DMS53 treated with DMSO at 0.1 percent for 48 hours (cell line): ENCODE measurements at regions not wholly inside any gene's neighbourhood (a gene's known extent, or its start where the extent isn't known, plus 50 kb on each side); places are given as distances from the start of the nearest gene placed in this dataset.

Source experiments
- DNase-seq: peaks from one replicate; lab custom pipeline; 2025; ENCODE audit not compliant: unreplicated experiment; lab: John Stamatoyannopoulos, UW

DNA sequence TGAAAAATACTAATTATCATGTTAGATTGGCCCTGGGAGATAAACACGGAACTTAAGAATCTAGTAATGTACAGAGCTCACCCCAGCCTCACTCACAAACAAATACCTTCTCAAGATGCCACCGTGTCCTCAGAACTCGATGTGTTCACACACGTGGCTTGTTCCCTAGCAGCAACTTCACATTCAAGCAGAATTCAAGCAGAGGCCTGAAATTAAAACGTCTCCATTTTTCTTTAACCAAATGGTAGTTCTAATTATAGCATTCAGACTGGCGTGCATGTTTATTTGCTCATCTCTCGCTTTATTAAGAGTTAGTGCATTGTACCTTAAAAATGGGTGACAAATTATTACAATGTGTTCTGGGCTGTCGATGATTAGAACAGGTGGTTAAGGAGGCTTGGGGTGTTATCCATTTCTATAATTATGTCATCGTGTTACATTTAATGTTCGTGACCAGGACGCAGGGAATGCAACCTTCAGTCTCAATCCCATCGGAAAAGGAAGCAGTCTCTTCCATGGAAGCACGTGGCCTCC, 57.3 kb upstream of the SLC66A3 start:
- DNase-seq: no peak

DNA sequence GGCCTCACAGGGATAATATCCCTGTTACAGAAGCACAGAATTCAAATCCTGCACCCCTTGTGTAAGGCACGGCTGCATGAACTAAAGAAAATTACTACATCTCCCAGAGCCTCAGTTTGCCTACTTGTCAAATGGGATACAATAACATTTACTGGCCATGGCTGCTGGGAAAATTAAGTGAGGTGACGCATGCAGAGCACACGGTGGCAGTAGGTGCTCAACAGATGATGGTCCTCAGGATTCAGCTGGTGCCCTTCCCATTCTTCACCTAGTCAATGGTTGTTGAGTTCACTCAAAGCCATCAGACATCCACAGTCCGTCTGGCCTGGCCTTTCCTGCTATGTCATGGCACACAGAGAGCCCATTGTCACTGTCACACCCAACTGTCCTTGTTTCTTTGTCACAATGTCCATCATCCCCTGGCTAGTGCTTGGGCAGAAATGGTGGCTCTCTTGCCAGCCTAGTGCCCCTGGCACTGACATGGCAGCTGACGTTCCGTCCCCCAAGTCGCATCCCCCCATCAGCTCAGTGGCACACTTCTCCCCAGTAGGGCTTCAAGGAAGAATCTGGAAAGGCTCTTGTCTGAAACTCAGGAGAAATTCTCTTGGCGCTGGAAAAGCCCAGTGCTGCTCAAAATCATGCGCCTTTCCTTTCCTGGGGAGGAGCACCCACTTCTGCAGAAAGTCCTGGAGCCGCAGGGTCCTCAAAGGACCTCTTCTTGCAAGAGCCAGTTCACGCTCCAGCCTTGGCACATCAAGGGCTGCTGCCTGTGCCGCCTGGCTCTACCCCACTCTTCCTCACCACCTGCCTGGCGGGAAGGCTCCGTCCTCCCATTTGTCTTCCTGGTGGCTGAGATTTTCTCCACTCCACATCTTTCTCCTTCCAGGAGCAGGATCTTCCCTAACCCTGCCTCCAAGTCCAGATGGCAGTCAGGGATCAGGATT, 55.9 kb upstream of the SLC66A3 start:
- DNase-seq: no peak

DNA sequence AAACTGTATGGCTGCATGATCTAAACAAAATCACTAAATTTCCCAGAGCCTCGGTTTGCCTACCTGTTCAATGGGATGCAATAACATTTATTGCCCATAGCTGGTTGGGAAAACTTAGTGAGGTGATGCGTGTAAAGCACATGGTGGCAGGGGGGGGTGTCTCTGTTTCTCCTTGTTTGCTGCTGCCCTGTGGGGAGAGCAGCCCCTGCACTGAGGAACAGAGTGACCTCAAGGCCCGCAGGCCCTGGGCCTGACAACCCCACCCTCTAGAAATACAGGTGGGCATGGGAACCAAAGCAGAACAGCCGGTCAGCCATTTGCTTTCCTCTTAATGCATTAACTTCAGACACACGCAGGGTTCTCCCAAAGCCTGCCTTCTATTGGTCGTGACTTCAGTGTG, 55.1 kb upstream of the SLC66A3 start:
- no peak for DNase-seq

DNA sequence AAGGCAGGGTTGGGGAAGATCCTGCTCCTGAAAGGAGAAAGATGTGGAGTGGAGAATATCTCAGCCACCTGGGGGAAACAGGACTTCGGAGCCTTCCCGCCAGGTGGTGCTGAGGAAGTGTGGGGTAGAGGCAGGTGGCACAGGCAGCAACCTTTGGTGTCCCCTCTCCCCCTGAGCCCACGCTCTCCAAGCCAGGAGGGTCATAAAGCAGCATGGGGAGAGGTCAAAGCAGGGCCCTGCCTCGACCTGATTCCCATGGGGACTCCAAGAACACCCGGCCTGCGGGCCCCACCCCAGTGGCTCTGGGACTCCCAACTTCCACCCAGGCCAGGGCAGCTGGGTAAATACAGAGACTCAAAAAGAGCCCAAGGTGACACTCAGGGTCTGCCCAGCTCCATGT, 54.3 kb upstream of the SLC66A3 start:
- DNase-seq: no peak

DNA sequence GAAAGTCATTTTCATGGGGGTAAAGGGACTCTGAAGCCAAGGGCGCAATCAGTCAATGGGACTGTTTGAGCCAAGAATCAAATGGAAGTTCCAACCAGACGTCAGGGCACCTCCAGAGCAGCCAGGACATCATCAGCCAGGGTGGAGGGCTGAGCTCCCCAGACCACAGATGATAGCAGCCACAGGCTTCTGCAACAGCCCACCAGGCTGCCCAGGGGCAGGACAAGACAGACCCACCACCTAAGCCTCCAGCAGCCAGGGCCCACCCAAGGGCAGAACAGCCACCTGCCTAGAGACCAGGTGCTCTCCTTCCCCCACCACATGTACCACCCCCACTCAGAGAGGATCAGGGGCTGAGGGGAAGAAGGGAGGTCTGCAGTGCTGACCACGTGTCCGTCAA, 53.8 kb upstream of the SLC66A3 start:
- no peak for DNase-seq

DNA sequence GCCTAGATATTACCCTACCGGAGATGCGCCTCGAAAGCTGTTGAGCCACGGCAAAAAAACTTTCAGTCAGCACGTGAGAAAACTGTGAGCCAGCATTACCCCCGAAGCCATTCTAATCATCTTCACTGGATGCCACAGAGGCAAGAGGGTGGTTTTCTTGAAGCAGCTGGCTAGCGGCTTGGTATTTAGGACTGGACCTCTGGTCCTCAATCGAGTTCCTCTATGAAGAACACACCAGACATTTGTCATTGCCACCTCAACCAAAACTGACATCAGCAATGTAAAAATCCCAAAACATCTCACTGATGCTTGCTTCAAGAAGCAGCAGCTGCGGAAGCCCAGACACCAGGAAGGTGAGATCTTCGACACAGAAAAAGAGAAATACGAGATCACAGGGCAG, 52.8 kb upstream of the SLC66A3 start:
- no peak for DNase-seq

DNA sequence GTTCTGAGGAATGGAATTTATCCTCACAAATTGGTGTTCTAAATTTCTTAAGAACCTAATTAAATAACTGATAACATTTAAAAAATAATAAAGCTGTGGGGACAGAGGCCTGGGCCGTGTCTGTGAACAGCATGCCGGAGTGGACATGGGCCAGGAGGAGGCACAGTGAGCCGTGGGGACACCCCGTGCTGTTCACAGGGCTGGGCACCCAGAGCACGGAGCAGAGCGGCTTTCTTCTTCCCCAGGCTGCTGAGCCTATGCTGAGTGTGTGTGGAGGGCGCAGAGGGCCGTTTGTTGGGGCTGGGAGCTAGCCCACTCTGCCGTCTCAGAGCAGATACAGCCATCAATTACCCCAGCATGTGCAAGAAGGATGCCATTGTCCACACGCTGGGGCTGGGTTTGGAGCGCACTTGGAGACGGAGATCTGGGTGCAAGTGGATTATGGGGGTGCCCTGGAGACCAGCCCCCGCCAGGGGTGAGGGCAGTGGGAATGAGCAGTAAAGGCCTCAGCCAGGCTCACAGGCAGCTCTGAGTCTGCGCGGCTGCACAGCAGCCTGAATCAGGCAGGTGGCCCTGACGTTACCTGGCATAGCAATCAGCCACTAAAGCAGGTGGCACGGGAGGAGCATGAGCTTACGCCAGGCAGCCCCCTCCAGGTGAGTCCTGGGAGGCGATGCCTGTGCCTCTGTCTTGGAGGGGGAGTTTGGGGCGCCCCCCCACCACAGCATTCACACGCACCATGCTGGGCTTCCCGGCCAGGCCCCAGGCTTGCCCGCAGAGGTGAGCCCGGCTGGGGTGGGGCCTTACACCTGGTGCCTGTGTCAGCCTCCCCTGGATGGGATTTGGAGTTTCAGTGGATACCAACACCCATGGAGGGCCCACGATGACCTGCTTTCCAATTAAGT, 52.1 kb upstream of the SLC66A3 start:
- DNase-seq: no peak

DNA sequence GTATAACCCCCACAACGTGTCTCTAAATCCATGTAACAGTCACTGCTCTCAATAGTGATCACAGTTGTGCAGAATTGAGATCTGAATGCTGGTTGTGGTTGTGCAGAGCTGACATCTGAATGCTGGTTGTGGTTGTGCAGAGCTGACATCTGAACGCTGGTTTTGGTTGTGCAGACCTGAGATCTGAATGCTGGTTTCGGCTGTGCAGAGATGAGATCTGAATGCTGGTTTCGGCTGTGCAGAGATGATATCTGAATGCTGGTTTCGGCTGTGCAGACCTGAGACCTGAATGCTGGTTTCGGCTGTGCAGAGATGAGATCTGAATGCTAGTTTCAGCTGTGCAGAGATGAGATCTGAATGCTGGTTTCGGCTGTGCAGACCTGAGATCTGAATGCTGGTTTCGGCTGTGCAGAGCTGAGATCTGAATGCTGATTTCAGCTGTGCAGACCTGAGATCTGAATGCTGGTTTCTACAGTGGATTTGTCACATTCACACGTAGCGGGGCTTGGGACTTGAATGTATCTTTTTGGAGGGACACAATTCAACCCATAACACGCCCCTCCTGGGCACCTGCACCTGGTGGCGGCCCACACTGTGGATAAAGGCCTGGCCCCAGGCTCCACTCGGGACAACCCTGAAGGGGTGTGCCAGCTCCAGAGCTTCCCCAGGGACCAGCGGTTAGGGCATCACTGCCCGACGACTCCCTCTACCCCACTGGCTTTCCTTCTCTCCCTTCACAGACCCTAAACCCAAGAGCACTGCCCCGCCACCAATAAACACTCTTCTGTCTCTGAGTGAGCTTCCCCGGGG, 51.1 kb upstream of the SLC66A3 start:
- DNase-seq: no peak

DNA sequence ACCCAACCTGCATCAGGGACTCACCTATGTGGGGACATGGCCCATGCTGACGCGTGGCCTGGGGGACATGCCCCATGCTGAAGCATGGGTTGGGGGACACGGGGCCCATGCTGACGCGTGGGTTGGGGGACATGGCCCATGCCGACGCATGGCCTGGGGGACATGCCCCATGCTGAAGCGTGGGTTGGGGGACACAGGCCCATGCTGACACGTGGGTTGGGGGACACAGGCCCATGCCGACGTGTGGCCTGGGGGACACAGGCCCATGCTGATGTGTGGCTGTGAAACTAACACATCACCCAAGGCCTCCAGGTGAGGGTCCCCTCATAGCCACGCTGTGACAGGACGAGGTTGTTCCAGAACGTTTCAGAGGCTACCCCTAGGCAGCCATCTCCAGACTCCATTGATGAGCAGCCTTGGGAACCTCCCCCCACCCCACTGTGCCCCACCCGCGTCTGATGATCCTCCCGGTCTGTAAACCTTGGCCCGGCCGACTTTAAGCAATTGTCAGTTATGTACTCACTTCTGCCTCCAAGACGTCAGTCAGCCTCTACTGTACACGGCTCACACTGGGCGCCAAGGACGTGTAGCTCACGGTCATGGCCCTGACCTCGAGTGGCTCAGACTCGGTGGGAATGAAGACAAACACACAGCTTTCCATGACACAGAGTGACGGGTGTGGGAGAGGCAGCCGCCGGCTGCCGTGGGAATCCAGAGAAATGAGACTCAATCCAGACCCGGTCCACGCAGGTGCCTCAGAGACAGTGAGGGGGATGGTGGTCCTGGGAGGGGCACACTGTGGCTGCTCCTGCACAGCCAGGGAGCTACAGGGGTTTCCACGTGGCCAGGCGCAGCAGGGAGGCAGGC, 50.2 kb upstream of the SLC66A3 start:
- DNase-seq: no peak
